ENCODE measurements at regions not wholly inside any gene's neighbourhood (a gene's known extent, or its start where the extent isn't known, plus 50 kb on each side); places are given as distances from the start of the nearest gene placed in this dataset.
"Not testable (repeated sequence)": the region's sequence is repeated elsewhere in the genome, so short reads cannot be mapped to it uniquely, and the experiment has no call there.

DNA sequence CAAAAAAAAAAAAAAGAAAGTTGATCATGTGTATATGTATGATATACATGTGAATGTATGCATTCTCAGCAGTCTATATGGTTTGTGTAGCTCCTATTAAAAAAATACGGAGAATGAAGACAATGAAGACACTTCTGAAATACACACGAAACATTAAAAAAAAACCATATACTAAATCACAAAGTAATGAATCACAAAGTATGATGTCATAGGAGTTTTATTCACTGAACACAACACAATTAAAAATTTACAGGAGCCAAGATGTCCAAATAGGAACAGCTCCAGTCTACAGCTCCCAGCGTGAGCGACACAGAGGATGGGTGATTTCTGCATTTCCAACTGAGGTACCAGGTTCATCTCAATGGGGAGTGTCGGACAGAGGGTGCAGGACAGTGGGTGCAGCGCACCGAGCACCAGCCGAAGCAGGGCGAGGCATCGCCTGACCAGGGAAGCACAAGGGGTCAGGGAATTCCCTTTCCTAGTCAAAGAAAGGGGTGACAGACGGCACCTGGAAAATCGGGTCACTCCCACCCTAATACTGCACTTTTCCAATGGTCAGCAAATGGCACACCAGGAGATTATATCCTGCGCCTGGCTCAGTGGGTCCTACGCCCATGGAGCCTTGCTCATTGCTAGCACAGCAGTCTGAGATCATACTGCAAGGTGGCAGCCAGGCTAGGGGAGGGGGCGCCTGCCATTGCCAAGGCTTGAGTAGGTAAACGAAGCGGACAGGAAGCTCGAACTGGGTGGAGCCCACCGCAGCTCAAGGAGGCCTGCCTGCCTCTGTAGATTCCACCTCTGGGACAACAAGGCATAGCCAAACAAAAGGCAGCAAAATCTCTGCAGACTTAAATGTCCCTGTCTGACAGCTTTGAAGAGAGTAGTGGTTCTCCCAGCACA, 53.9 kb upstream of the TUSC1 start:
- DNase-seq (ENCODE audit: low read depth in 3 of 3): not testable (repeated sequence)
